ENCODE measurements at regions not wholly inside any gene's neighbourhood (a gene's known extent, or its start where the extent isn't known, plus 50 kb on each side); places are given as distances from the start of the nearest gene placed in this dataset.

DNA sequence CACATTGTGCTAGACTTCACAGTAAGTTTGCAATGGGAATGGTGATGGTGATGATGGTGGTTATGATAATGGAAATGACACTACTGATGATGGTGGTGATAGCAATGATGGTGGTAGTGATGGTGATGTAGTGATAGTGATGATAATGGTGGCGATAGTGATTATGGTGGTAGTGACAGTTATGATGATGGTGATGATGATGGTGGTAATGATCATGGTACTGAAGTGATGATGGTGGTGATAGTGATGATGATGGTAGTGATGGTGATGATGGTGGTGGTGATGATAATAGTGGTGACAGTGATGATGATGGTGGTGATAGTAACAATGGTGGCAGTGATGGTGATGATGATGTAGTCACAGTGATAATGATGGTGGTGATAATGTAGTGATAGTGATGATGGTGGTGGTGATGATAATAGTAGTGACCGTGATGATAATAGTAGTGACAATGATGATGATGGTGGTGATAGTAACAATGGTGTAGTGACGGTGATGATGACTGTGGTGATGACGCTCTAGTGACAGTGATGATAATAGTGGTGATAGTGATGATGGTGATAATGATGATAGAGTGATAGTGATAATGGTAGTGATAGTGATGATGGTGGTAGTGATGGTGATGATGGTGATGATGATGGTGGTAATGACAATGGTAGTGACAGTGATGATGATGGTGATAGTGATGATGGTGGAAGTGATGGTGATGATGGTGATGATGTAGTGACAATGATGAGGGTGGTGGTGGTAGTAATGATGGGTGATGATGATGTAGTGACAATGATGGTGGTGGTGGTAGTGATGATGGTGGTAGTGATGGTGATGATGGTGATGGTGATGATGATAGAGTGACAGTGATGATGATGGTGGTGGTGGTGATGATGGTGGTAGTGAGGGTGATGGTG is 222.9 kb upstream of the PWP1 start:
- no peak for DNase-seq (ENCODE audit: extremely low read depth, low read depth, low spot score)

- no peak for DNase-seq (ENCODE audit: extremely low read depth, low read depth, low spot score)
Measured at GRCh38 chr12:107464644-107465043, 221.0 kb upstream of the PWP1 start.

DNA sequence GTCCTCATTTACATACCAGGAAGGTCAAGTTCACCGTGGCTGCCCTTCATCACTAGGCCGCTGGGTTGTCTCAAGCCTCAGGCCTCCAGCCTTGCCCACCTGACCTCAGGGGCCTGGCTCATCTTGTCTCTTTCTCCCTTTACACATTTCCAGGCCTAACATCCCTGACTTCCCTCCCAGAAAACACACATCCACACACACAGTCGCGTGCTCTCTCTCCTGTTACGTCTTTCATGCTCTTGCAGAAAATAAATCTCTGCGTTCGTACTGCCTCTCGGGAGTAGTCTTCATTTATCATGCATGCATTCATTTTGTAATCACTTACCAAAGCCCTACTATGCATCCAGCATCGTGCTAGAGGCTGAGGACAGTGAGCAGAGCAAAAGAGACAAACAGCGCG is 220.0 kb upstream of the PWP1 start:
- no peak for DNase-seq (ENCODE audit: extremely low read depth, low read depth, low spot score)

DNA sequence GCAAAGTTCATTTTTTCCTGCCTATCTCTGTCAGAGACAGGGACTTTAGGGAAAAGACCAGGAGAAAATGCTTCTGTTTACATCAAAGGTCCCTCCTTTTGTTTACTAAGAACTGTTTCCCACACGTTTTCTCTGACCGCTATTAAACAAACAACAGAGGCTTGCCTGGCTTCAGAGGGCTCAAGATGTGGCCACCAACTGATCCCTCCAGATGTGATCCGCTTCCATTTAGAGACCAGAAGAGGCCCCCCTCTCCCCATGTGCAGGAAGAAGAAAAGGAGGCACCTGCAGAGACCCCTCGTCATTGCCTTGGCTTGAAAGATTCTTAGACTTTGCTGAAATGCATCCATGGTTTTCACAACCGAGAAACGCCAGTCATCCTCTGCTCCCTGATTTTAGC is 217.9 kb upstream of the PWP1 start:
- DNase-seq (ENCODE audit: extremely low read depth, low read depth, low spot score) = no peak

DNA sequence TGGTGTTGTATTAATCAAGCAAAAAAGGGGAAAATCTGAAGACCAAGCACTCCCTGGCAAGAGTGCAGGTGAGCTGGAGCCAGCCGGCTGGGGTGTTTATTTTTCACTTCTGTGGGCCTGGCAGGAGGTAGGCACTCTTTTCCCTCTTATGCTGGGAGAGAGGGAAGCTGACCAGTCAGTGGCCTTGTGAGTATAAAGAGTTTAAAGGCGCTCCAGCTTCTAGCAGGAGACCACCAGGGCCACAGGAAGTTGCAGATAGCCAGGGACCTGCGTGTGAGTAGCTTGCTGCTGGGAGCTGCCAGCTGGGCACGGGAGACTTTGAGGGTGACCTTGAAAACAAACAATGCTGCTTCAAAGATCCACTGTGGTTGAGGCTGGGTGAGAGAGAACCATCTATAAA is 217.4 kb upstream of the PWP1 start:
- no peak for DNase-seq (ENCODE audit: extremely low read depth, low read depth, low spot score)

GRCh38 chr12:107469011-107469410 is 216.6 kb upstream of the PWP1 start:
- no peak for DNase-seq (ENCODE audit: extremely low read depth, low read depth, low spot score)

DNA sequence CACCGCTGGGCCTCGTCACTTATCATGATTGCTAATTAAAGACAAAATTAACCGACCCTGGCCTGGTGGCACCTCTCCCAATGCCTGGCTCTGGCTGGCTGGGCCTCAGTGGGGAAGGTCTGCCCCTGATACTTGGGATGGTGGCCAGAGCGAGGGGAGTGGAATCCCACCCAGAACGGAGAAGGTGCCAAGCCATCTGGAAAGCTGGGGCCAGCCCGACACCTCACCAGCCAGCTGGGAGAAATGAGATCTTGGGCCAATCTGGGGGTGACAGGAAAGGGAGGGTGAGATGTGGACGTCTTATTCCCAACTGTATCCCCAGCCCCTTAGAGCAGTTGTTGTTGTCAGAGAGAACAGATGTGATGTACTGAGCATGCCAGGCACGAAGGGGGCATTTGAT is 215.0 kb upstream of the PWP1 start:
- DNase-seq (ENCODE audit: extremely low read depth, low read depth, low spot score) = no peak

DNA sequence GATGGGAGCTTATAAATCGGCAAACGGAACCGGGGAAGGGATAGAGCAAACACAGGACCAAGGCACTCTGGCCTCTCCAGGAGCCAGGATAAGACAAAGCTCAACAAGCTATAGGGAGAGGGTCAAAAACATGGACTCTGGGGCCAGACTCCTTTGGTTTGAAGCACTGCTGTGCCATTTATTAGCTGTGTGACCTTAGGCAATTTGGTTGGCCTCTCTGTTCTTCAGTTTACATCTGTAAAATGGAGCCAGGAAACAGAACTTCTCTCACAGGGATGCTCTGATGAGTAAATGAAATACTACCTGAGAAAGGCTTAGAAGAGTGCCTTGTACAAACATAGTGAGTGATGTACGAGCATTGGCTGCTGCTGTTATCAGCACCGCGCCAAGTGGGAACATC is 213.3 kb upstream of the PWP1 start:
- no peak for DNase-seq (ENCODE audit: extremely low read depth, low read depth, low spot score)

DNA sequence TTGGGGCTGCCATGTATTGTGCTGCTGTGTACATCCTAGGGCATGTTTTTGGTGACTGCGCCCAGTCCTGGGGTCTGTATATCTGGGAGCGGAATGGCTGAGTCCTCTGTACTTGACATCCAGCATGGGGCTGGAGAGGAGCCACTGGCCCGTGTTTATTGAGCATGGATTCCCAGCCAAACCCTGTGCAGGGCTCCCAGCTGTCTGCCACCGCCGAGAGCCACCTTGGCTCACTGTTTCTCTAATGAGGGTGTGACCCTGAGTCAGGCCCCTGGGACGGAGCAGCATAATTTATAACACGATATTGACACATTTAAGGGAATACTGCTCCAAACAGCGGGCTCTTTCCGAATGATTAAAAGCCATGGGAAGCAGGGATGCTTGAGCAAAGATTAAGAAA is 211.5 kb upstream of the PWP1 start:
- DNase-seq (ENCODE audit: extremely low read depth, low read depth, low spot score) = no peak

GRCh38 chr12:107474639-107475539 is 210.7 kb upstream of the PWP1 start:
- DNase-seq (ENCODE audit: extremely low read depth, low read depth, low spot score) = no peak

DNA sequence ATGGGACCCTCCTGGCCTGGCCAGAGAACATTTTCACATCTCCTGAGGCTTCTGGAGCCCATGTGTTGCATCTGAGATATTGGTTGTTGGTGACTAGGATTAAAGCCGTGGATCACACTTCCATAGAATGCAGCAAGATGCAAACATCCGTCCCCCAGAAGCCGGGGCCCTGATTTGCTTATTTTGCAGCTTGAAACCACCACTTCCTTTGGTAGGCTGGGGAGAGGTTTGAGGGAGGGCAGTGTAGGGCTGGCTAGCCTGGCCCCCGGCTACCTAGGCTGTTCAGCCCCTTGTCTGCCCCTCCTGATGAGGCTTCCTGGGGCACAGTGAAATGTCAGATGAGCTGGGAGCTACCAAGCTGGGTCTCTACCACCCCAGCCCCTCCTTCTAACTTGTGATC is 209.7 kb upstream of the PWP1 start:
- no peak for DNase-seq (ENCODE audit: extremely low read depth, low read depth, low spot score)

DNA sequence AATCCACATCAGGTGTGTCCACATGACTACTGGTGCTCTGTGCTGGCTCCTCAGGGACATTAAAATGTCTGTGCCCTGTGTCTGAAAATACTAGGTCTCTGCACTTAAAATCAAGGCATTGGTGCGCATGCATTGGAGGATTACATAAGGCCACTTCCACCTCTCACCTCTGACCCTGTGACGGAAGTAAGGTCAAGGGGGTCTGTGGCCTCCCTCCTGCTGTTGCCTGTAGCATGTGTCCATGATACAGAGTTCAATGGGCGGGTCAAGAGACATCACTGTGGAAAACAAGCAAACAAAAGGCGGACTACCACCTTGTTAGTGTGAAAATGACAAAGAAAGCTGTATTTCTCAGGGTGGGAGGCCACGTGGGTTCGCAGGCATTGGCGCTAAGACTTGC is 208.6 kb upstream of the PWP1 start:
- DNase-seq (ENCODE audit: extremely low read depth, low read depth, low spot score) = no peak

- DNase-seq (ENCODE audit: extremely low read depth, low read depth, low spot score) = no peak
Measured at GRCh38 chr12:107477947-107478610, 207.5 kb upstream of the PWP1 start.

DNA sequence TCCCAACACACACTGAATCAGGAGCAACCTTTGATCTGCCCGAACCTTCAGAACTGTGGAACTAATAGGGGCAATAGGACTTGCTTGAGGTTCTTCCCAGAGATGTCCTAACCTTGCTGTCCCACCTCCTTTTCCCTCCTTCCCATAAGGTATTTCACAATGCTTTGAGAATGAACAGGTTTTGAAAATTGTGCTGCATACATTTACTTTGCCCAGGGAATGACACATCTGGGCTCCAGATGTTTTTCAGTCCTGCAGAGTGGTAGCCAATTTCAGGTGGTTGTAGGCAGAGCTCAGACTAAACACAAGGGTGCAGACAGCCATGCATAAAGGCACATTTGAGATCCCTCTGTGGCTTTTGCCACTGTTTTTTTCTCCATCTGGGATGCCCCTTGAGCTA is 206.7 kb upstream of the PWP1 start:
- DNase-seq (ENCODE audit: extremely low read depth, low read depth, low spot score) = no peak

DNA sequence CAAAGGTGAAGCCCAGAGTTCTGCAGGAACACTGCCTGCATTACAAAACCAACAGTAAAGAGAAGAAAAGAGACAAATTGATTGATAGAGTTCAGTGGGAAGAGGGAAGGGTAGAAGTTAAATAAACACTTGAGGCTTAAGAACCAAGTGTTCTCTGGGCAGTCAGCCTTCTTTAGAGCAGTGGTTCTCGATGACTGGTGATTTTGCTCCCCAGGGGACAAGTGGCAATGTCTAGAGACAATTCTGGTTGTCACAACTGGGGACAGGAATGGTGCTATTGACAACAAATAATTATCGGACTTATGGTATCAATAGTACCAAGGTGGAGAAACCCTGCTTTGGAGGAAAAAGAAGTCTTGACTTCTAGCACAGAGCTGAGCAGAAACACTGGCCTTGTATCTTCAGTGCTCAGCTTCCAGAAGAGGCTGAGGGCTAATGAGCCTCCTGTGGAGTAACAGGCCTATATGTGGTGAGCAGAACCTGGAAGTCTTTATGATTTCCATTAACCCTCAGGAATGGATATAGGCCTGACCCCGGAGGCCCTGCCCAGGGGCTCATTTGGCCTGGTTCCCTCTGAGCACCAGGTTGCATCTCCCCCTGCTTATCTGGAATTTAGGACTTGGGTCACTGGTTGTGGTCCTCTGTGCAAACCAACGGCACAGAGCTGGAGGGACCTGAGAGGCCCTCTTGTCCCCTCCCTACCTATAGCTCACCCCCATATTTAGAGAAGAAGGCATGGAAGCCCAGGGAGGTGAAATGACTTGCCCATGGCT is 204.6 kb upstream of the PWP1 start:
- DNase-seq (ENCODE audit: extremely low read depth, low read depth, low spot score) = no peak

- DNase-seq (ENCODE audit: extremely low read depth, low read depth, low spot score) = no peak
Measured at GRCh38 chr12:107484230-107484629, 201.4 kb upstream of the PWP1 start.

GRCh38 chr12:107484941-107485340 is 200.7 kb upstream of the PWP1 start:
- DNase-seq (ENCODE audit: extremely low read depth, low read depth, low spot score) = no peak

- no peak for DNase-seq (ENCODE audit: extremely low read depth, low read depth, low spot score)
Measured at GRCh38 chr12:107485731-107486130, 199.9 kb upstream of the PWP1 start.

DNA sequence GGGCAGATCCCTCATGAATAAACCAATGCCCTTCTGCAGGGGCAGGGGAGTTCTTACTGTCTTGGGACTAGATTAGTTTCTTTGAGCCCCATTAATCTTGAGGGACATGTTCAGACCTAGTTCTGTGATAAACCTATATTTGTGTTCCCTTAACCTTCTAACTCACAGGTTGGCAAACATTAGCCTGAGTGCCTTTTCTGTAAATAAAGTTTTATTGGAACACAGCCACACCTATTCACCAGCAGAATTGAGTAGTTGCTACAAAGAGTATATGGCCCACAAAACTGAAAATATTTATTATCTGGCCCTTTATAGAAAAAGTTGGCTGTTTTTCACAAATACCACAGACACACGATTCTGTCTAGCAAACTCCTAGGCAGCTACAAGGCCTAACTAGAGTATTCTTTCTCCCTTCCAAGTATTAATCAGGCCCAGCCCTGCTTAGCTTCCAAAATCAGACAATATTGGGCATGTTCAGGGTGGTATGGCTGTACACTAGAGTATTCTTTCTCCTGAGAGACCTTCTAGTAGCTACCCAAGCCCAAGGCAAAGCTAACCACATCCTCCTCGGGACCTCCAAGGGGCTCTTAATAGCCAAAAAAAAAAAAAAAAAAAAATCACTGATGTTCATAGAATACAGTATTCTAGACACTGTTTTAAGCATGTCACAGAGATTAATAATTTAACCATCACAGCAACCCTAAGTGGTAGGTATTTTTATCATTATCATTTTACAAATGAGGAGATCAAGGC is 199.3 kb upstream of the PWP1 start:
- DNase-seq (ENCODE audit: extremely low read depth, low read depth, low spot score) = no peak
